GM19395 (cell line): ENCODE measurements at regions not wholly inside any gene's neighbourhood (a gene's known extent, or its start where the extent isn't known, plus 50 kb on each side); places are given as distances from the start of the nearest gene placed in this dataset.
"Not testable (repeated sequence)": the region's sequence is repeated elsewhere in the genome, so short reads cannot be mapped to it uniquely, and the experiment has no call there.

Experiments used
- ATAC-seq: cut with Tn5 transposase; IDR thresholded peaks from one replicate; pipeline ENCODE4 v1.9.1; 2021; ENCODE audit warnings: mild to moderate bottlenecking, moderate library complexity; ENCODE audit not compliant: unreplicated experiment

DNA sequence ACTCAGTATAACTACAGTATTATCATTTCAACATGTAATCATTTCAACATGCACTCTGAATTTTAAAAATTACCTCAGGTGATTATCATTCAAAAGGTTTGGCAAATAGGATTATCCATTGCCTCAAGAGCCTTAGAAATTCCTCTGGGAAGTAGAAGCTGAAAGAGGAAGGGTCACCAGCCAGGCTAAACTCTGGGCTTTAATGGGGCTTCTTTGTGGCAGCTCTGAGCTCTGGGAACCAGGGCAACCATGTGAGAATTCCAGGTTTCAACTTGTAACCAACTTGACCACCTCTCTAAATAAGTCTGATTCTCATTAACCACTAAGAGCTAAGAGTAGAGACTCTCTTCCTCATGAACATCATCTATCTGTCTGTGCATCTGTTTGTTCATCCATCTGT, 117.2 kb upstream of the MED14 start:
- no peak for ATAC-seq

DNA sequence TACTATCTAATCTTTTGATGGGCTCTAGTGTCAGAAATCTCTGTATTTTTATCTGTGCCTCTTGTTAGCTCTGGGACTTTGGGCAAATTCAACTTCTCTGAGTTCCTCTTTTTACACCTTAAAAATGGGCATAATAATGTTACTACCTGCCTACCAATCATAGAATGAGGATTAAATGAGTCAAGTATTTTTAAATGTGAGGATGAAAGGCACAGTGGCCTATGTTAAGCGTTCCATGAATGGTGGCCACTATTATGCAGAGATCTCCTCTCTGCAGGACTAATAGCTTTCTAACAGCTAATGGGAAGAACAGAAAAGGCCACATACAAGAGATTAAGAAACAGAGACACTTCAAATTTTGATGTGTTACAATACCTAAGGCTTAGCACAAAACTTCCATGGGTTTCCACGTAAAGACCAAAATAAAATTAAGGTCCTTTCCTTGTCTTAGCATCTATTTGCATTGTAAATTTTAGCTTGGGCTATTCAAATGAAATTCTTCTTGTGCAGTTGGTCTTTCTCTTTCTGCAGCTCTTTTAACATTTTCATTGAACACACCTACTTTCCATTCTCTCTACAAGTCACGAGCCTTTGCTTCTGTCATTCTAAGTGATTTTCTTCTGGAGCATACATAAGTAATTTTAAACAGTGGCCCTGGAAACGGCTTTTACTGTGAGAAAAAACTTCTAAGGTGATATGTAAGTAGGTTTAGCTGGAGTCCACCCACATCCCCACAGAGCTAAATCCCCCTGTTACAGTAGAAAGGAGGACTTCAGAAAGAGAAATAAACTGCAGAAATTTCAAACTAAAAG, 117.9 kb upstream of the MED14 start:
- ATAC-seq: no peak

DNA sequence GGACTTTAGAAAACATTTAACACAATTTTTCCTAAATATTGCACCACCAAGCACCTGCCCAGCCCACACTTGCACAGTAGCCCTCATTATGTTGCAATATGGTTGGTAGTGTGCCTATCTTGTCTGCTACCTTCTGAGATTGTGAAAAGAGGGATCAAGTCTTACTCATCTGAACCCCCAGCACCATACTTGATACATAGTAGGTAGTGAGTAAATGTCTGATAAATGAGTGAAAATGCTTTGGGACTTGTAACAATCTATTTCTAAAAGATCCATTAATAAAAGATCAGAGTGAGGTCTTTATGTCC, 118.4 kb upstream of the MED14 start:
- no peak for ATAC-seq

DNA sequence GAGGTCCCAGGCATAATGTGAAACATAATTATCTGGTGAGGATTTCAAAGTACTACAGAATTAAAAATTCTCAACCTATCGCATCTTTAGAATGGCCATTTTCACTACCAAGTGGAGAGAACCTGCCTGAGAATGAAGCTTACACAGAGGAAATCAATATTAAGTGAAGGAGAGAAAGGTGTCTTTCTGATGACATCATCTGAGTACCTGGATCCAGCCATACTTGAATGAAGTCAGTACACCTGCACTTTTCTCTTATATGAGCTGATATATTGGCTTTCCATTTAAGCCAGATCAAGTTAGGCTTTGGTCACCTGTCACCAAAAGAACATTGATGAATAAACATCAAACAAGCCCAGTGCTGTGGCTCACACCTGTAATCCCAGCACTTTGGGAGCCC, 118.9 kb upstream of the MED14 start:
- no peak for ATAC-seq

DNA sequence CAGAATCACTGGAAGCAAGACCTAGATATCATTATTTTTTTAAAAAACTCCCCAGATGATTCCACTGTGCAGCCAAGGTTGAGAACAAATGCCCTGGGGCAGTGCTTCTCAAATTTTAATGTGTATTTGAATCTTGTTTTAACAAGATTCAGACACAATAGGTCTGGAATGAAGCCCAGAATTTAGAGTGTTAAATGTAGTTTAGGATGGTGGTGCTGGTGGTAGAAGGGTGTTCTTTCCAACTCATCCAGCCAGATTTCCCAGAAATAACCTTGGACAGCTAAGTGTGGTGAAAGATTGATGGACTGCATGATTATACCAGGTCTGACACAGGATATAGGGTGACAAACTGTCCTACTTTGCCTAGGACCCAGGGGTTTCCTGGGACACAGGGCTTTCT, 120.1 kb upstream of the MED14 start:
- ATAC-seq: no peak

DNA sequence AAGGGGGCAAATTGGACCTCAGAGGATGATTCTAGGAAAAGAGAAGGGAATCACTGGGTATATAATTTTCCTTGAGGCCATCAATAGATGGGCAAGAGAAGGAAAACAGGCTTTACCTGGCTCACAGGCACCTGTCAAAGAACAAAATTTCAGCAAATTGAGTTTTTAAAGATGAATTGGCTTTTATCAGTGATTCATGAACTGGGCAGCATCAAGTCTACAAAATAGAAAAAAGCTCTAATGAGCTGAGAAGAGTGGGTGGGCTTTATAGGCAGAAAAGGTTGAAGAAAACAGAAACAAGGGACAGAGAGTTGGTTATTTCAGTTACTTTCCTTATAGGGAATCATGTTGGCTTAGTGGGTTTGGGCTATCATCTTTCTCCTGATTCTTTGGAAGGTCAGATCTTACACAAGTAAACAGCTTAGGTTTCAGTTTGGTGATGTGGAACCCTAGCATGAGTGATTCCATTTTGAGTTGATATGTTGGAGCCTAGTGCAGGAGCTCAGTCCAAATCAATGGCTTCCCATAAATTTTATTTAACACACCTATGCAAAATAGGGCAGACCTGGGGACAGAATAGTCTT, 120.7 kb upstream of the MED14 start:
- no peak for ATAC-seq

DNA sequence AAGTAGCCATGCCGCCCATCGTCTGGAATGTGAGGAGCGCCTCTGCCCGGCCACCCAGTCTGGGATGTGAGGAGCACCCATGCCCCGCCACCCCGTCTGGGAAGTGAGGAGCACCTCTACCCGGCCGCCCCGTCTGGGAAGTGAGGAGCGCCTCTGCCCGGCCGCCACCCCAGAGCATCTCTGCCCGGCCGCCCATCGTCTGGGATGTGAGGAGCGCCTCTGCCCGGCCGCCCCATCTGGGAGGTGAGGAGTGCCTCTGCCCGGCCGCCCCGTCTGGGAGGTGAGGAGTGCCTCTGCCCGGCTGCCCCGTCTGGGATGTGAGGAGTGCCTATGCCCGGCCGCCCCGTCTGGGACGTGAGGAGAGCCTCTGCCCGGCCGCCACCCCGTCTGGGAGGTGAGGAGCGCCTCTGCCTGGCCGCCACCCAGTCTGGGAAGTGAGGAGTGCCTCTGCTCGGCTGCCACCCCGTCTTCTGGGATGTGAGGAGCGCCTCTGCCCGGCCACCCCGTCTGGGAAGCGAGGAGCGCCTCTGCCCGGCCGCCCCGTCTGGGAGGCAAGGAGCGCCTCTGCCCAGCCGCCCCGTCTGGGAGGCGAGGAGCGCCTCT, 126.7 kb upstream of the MED14 start:
- ATAC-seq: not testable (repeated sequence)

DNA sequence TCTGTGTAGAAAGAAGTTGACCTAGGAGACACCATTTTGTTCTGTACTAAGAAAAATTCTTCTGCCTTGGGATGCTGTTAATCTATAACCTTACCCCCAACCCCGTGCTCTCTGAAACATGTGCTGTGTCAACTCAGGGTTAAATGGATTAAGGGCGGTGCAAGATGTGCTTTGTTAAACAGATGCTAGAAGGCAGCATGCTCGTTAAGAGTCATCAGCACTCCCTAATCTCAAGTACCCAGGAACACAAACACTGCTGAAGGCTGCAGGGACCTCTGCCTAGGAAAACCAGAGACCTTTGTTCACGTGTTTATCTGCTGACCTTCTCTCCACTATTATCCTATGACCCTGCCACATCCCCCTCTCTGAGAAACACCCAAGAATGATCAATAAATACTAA, 127.9 kb upstream of the MED14 start:
- not testable (repeated sequence) for ATAC-seq

DNA sequence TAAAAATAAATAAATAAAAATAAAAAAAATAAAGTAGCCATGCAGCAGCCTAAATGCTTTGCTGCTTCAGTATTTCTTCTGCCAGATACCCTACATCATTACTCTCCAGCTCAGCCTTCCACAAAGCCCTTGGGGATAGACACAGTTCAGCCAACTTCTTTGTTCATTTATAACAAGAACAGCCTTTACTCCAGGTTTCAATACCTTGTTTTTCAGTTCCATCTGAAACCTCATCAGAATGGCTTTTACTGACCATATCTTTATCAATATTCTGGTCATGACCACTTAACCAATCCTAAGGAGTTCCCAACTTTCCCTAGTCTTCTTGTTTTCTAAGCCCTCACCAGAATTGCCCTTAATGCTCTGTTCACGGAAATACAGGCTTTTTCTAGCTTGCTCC, 128.3 kb upstream of the MED14 start:
- ATAC-seq: no peak

DNA sequence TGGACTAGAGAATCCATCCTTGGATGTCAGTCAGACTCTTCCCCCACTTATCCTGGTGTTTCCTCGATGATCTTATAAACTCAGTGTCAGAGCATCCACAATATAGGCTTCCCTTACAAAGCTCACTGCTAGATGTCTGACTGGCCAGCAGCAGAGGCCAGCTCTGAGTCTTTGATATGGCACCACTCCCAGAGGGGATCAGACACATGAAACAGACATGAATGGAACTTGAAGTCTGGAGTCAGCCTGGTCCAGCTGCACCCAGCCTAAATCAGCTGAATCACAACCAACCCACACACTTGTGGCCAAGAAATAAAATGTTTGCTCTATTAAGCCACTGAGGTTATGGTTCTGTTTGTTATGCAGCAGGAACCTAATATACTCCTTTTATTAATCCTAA, 129.6 kb upstream of the MED14 start:
- no peak for ATAC-seq

DNA sequence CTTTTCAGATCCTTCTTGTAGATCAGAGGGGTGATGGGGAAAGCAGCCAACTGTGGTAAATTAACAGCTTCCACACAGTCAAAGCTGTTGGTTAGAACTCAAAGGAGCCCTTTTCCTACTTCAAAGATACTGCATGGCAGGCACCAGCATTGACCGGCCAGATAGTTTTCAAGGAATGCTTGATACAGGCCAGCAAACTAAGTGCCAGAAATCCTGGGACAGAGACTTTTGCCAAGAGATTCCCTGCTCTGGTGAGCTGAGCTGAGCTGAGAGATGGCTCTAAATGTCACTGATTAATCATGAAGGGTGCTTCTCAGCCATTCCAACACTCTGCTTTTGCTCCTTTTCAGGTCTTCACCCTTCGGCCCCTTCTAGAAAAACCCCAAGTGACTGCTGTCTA, 131.6 kb upstream of the MED14 start:
- no peak for ATAC-seq

DNA sequence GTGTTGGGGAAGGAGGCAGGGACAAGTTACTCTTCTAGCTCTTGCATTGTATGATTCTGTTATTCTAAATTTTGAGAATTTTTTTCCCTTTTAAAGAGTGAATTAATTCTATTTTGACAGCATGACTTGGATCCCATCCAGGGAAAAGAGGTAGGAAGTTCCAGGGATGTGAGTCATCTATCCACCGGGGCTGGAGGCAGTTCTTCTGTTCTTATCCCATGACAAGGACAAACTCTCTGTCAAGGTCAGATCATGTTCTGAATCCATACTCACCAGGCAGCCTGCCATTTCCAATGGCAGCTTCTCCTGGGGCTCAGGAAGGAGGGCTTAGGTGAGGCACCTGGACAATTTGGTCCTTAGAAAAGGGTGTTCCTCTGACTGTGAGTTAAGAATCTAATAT, 132.0 kb upstream of the MED14 start:
- no peak for ATAC-seq

DNA sequence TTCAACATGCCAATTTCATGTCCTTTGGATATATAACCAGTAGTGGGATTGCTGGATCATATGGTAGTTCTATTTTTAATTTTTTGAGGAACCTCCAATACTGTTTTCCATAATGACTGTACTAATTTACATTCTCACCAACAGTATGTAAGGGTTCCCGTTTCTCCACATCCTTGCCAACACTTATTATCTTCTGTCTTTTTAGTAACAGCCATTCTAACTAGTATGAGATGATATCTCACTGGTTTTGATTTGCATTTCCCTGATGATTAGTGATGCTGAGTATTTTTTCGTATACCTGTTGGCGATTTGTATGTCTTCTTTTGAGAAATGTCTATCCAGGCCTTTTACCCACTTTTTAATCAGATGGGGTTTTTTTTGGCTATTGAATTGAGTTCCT, 133.5 kb upstream of the MED14 start:
- no peak for ATAC-seq

DNA sequence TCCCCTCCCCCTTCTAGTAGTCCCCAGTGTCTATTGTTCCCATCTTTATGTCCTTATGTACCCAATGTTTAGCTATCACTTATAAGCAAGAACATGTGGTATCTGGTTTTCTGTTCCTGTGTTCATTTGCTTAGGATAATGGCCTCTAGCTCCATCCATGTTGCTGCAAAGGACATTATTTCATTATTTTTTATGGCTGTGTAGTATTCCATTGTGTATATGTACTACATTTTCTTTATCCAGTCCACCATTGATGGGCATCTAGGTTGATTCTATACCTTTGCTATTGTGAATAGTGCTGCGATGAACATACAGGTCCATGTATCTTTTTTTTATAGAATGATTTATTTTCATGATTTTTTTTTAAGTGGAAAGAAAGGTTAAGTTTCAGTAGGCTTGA, 135.6 kb upstream of the MED14 start:
- not testable (repeated sequence) for ATAC-seq

DNA sequence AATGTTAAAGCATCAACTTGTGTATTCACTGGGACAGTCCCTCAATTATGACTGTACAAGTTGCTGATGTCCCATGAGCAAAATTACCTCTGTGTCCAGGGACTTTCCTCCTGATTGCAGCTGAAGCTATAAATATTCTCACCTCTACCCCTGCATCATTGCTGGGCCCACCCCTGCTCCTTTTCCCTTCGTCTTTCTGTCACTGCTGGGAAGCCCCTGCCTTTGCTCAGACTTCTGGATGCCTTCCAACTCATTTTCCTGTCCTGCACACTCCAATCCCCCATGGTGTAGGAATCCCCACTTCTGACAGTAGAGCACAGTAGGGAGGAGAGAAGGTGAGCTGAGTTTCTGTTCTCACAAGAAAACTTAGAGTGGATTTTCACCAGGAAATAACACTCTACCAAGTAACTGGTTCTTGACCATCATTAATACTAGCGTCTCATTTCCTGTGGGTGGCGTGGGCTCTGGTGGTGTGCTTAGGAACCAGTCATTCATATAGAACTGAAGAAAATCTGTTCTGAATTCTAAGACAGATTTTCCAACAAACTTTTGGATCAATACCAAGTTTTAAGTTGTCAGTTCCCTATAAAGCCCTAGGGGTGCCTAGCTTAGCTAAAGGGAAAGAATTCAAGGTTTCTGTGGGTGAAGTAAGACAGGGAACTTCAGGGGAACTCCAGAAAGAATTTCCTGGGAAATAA, 136.2 kb upstream of the MED14 start:
- peak; percentile 74 for ATAC-seq

DNA sequence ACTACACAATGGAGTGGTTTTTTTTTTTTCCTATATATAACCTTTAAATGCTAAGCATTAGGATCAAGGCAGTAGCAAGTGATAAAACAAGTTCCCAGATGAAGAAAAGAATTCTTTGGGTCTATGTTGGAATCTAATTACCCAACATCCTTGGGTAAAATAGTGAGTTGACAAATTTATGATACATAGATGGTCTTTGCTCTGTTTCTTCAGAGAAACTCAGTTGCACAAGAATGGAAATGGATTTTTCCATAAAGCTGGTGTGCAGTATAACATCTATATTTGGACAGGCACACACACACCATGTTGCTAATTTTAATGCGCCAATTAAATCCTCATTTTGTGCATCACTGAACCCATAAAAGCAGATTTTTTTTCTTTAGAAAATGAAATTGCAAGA, 137.0 kb upstream of the MED14 start:
- no peak for ATAC-seq

DNA sequence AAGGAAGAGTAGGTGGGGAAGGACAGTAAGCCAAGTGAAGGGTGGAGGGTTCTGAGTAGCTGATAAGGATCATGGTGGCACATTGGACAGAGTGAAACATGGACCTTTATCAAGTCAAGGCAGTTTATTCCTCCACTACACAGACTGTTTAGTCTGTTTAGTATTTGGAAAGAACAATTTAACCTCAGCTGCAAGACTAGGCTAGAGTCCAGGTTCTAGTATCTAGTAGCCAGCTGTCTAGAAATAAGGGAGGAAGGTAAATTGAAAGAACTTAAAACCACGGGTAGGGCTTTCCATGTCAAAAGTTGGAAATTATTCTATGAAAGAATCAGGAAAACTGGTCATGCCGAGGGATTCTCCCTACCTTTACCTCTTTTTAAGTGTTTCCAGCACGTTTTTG, 140.1 kb upstream of the MED14 start:
- no peak for ATAC-seq

DNA sequence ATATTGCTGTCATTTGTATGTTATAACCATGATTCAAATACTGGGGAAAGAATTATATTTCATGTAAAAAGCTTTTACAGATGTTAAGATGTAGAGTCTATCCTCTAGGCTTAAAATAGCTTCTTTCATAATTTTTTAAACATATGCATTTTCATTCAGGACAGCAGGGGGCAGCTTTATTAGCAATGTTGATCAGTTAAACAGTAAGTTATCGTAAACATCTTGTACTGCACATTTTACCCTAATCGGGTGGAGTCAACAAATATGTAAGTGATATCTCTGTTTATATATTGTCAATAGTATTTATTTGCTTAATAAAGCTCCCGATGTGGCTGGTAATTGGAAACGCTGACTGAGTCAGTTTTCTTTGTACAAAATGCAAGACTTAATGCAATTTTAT, 142.5 kb upstream of the MED14 start:
- ATAC-seq: no peak

DNA sequence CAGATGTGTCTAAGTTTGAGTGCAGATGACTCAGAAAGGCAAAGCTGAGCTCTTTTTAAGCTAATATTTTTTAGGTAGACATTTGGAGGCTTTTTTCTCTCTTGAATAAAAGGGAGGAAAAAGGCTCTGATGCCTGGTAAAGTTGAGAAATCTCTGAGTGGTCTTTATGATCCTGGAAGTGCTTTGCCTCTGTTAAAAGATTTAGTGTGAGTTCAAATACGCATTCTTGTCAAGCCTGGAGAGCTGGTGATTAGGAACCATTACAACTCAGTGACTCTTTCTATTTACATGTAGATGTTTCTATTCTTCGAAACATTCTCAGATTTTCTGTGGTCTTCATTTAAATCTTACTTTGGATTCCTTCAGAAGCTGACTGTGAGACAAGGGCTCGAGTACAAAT, 143.4 kb upstream of the MED14 start:
- no peak for ATAC-seq

DNA sequence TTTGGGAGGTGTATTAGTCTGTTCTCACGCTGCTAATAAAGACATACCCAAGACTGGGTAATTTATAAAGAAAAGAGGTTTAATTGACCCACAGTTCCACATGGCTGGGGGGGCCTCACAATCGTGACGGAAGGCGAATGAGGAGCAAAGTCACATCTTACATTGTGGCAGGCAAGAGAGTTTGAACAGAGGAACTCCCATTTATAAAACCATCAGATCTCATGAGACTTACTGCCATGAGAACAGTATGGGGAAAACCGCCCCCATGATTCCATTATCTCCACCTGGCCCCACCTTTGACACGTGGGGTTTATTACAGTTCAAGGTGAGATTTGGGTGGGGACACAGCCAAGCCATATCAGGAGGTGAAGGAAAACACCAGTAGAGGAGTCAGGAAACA, 143.8 kb upstream of the MED14 start:
- not testable (repeated sequence) for ATAC-seq

DNA sequence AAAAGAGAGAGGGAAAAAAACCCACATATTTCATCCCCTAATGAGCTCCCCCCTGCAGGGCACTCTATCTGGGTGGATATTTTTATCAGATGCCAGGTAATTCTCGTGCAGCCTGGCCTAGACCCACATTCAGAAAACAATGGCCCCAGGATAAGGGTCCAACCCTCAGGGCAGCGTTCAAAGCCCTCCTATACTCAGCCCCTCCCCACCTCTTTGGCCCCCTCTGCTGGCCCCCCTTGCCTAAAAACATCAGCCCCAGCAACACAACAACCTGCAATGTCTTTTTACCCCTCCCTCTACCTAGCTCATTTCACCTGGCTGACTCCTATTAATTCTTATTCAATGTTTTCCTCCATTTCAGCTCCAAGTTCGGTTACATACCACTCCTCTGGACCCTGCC, 145.4 kb upstream of the MED14 start:
- no peak for ATAC-seq

DNA sequence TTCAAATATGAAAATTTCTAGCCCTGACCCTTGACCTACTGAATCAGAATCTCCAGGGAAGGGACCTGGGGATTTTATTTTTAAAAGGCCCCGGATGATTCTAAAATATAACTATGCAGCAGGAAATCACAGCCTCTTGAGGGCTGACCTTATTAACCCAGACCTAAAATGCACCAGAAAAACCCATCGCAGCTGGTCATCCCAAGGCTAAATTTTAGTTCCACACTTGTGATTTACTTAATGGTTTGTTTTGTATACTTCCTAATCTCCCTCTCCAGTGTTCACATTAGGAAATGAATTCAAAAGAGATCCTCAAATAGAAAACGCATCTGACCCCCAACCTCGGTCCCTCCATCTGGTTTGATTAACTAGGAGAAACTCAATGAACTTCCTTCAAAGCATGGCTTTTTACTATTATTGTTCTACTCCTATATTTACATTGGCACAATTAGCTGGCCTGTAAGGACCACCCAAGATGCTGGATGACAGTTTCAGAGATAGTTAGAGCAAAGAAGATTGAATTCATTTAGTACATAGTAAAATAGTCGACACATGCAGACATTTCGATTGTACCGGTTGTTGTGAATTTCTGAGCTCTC, 147.8 kb upstream of the MED14 start:
- ATAC-seq: no peak
